A549 (cell line): ENCODE measurements at regions not wholly inside any gene's neighbourhood (a gene's known extent, or its start where the extent isn't known, plus 50 kb on each side); places are given as distances from the start of the nearest gene placed in this dataset.
"Not testable (repeated sequence)": the region's sequence is repeated elsewhere in the genome, so short reads cannot be mapped to it uniquely, and the experiment has no call there.

ENCODE experiments used
- ATAC-seq, 2 experiments: fragments of 200-7000 bp in 1 of 2; fragments of >200 bp in 1 of 2; cut with Nextera tagmentation in 1 of 2; cut with Tn5 transposase in 1 of 2; 3 replicates each; pipeline versions ENCODE4 v1.8.0 to v1.9.1; 2018 to 2020; ENCODE audit warnings: mild to moderate bottlenecking in 1 of 2, moderate library complexity in 1 of 2
- CTCF ChIA-PET: fragments of 300-600 bp; sonication (Branson Sonifier 250); formaldehyde crosslinking; extraction: SDS; loops from one replicate; lab custom pipeline; 2021; ENCODE audit warnings: antibody characterized with exemption, inconsistent platforms; lab: Yijun Ruan, JAX
- POLR2A ChIA-PET: fragments of 350-600 bp; formaldehyde crosslinking; extraction: SDS; loops from one replicate; lab custom pipeline; 2021; ENCODE audit warnings: antibody characterized with exemption, inconsistent platforms; lab: Yijun Ruan, JAX
- DNase-seq, 2 experiments: peaks; one replicate each; pipeline versions ENCODE4 v3.0.0 to v3.0.0-alpha.2; 2011 to 2016; ENCODE audit warnings: low read depth in 1 of 2, low spot score in 1 of 2
- FAIRE-seq: peaks from 2 replicates; lab custom pipeline; 2011; peaks lifted over from hg19 to GRCh38; lab: Jason Lieb, UNC
- H3K27ac ChIP-seq, 2 experiments: fragments of >200 bp; sonication (Bioruptor Twin); formaldehyde crosslinking; 3 replicates each; pipeline ENCODE4 v1.5.1; 2016 to 2017
- H3K4me1 ChIP-seq: fragments of >200 bp; sonication (Bioruptor Twin); formaldehyde crosslinking; 3 replicates; pipeline ENCODE4 v1.6.1; 2016
- H3K4me2 ChIP-seq: fragments of >200 bp; sonication (Bioruptor Twin); formaldehyde crosslinking; 3 replicates; pipeline ENCODE4 v1.6.1; 2016
- H3K4me3 ChIP-seq: fragments of >200 bp; sonication (Bioruptor Twin); formaldehyde crosslinking; 3 replicates; pipeline ENCODE4 v1.5.1; 2016
- H3K9me3 ChIP-seq: fragments of >200 bp; sonication (Bioruptor Twin); formaldehyde crosslinking; 3 replicates; pipeline ENCODE4 v1.6.1; 2016
- CHD2 ChIP-seq: fragments of 150-350 bp; IDR thresholded peaks from 2 replicates; pipeline ENCODE4 v1.6.1; 2014; ENCODE audit warnings: low read length; ENCODE audit not compliant: partially characterized antibody
- EHF ChIP-seq: fragments of 250-450 bp; sonication (Bioruptor Pico); IDR thresholded peaks from 2 replicates; pipeline ENCODE4 v1.5.0; 2020; ENCODE audit warnings: mild to moderate bottlenecking
- EP300 ChIP-seq, 2 experiments: fragments of >200 bp; sonication (Bioruptor Twin); formaldehyde crosslinking; IDR thresholded peaks; 2 replicates in 1 of 2; 3 replicates in 1 of 2; pipeline ENCODE4 v1.6.1; 2016 to 2017
- FOSB ChIP-seq: fragments of 250-450 bp; sonication (Bioruptor Pico); IDR thresholded peaks from 2 replicates; pipeline ENCODE4 v1.5.0; 2020; ENCODE audit warnings: mild to moderate bottlenecking, moderate library complexity
- FOSL2 ChIP-seq, 2 experiments: fragments of 450-650 bp in 1 of 2; fragments of >200 bp in 1 of 2; sonication (Bioruptor Twin) in 1 of 2; formaldehyde crosslinking; IDR thresholded peaks; 2 replicates each; pipeline versions ENCODE4 v1.5.0 to v1.6.1; 2016 to 2020; ENCODE audit warnings: mild to moderate bottlenecking in 1 of 2, moderate library complexity in 1 of 2
- FOXS1 ChIP-seq: fragments of 250-450 bp; sonication (Bioruptor Pico); IDR thresholded peaks from 2 replicates; pipeline ENCODE4 v1.5.0; 2020; ENCODE audit warnings: mild to moderate bottlenecking, moderate library complexity
- HDAC2 ChIP-seq: fragments of 200-600 bp; sonication (generic); IDR thresholded peaks from 2 replicates; pipeline ENCODE4 v1.6.1; 2016
- HOXA7 ChIP-seq: fragments of 250-450 bp; sonication (Bioruptor Pico); IDR thresholded peaks from 2 replicates; pipeline ENCODE4 v1.5.0; 2020; ENCODE audit warnings: mild to moderate bottlenecking, moderate library complexity
- HOXB13 ChIP-seq: fragments of 250-450 bp; sonication (Bioruptor Pico); IDR thresholded peaks from 2 replicates; pipeline ENCODE4 v1.5.0; 2020; ENCODE audit warnings: low read depth, mild to moderate bottlenecking, moderate library complexity
- HOXB5 ChIP-seq: fragments of 250-450 bp; sonication (Bioruptor Pico); IDR thresholded peaks from 2 replicates; pipeline ENCODE4 v1.5.0; 2020; ENCODE audit warnings: mild to moderate bottlenecking, moderate library complexity
- MAFK ChIP-seq: fragments of 450-650 bp; IDR thresholded peaks from 2 replicates; pipeline ENCODE4 v1.6.1; 2014; ENCODE audit not compliant: partially characterized antibody
- MAZ ChIP-seq: fragments of 150-350 bp; IDR thresholded peaks from 2 replicates; pipeline ENCODE4 v1.6.1; 2014; ENCODE audit warnings: antibody characterized with exemption, low read depth, low read length, borderline replicate concordance
- MYC ChIP-seq: IDR thresholded peaks from 2 replicates; pipeline ENCODE4 v1.6.1; 2012; ENCODE audit warnings: mild to moderate bottlenecking, inconsistent platforms, low read length, improper control_type of control experiment, borderline replicate concordance
- NFE2L2 ChIP-seq: fragments of 150-350 bp; conservative IDR thresholded peaks from 2 replicates; pipeline ENCODE4 v1.6.1; 2014; ENCODE audit warnings: low read length
- NPAS2 ChIP-seq: fragments of 250-450 bp; sonication (Bioruptor Pico); IDR thresholded peaks from 2 replicates; pipeline ENCODE4 v1.8.0; 2022; ENCODE audit warnings: mild to moderate bottlenecking, moderate library complexity, borderline replicate concordance
- NR3C1 ChIP-seq: fragments of >200 bp; sonication (Bioruptor Twin); formaldehyde crosslinking; IDR thresholded peaks from 3 replicates; pipeline ENCODE4 v1.6.1; 2017
- POLR2A ChIP-seq: IDR thresholded peaks from 2 replicates; pipeline ENCODE4 v1.6.1; 2012; ENCODE audit warnings: mild to moderate bottlenecking, low read length
- POLR2AphosphoS2 ChIP-seq: conservative IDR thresholded peaks from 2 replicates; pipeline ENCODE4 v1.6.1; 2012; ENCODE audit warnings: low read length, improper control_type of control experiment, inconsistent platforms
- RARB ChIP-seq: fragments of 250-450 bp; sonication (Bioruptor Pico); IDR thresholded peaks from 2 replicates; pipeline ENCODE4 v1.8.0; 2021; ENCODE audit warnings: mild to moderate bottlenecking, moderate library complexity
- RNF2 ChIP-seq: fragments of 200-600 bp; sonication (generic); IDR thresholded peaks from 2 replicates; pipeline ENCODE4 v1.6.1; 2016; ENCODE audit warnings: low read depth, mild to moderate bottlenecking, antibody characterized with exemption, moderate library complexity, borderline replicate concordance
- SREBF2 ChIP-seq: fragments of 450-650 bp; IDR thresholded peaks from 2 replicates; pipeline ENCODE4 v1.6.1; 2014; ENCODE audit warnings: mild to moderate bottlenecking, moderate library complexity
- TFCP2L1 ChIP-seq: fragments of 250-450 bp; sonication (Bioruptor Pico); IDR thresholded peaks from 2 replicates; pipeline ENCODE4 v1.5.0; 2021; ENCODE audit warnings: mild to moderate bottlenecking
- TP53 ChIP-seq: fragments of 250-450 bp; sonication (Bioruptor Pico); IDR thresholded peaks from 2 replicates; pipeline ENCODE4 v1.5.0; 2021; ENCODE audit warnings: mild to moderate bottlenecking, moderate library complexity
- ZNF302 ChIP-seq: fragments of 250-450 bp; sonication (Bioruptor Pico); IDR thresholded peaks from 2 replicates; pipeline ENCODE4 v1.9.0; 2021; ENCODE audit warnings: inconsistent platforms, mild to moderate bottlenecking, moderate library complexity
- WGBS: methylation state at CpG from one replicate; pipeline ENCODE4 v1.1.6; 2017; ENCODE audit errors: missing lambda C conversion rate; 5-methylcytosine and 5-hydroxymethylcytosine counted together
- TF ChIP-seq, protein P1 (sequence below): fragments of >200 bp; sonication (Bioruptor Twin); formaldehyde crosslinking; IDR thresholded peaks from 3 replicates; pipeline ENCODE4 v1.6.1; 2016
- TF ChIP-seq, protein P2 (sequence below): IDR thresholded peaks from 2 replicates; pipeline ENCODE4 v1.6.1; 2012
- TF ChIP-seq, protein P3 (sequence below): IDR thresholded peaks from 2 replicates; pipeline ENCODE4 v1.6.1; 2012

DNA sequence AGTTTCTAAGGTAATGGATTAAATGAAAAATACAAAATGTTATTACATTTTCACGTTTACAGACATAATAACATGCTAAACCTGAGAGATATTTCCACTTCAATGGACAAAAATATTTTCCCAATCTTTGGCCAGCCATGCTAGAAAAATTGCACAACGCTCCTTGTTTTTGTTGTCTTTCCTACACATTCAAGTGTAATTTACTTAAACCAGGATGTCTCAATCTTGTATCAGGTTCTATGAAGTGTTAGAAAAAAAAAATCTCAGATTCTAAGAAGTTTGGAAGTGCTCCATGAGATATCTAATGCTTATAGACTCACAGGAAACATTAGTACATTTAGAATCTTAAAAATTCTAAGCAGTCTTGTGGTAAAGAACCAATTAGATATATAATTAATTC lies 141.8 kb upstream of the SLC35G4 start:
- ATAC-seq (no peak), FAIRE-seq (no peak), DNase-seq (no peak)
- TF ChIP-seq ZNF302 (CRISPR knock-in tag) (no peak), HOXB13 (CRISPR knock-in tag) (no peak), NR3C1 (no peak), MAZ (no peak), POLR2A (no peak)
- CTCF ChIA-PET = interaction anchor here (0.6 to 0.7 kb wide), 2 partner anchors 41 to 363 kb away, joined by 3 read pairs; no protein-coding TSS in a partner anchor
- Histone ChIP-seq H3K4me3 (no peak overlapping the region), H3K27ac (no peak overlapping the region), H3K4me2 (no peak overlapping the region), H3K9me3 (no peaks in the 10 kb centered on the region), H3K4me1 (no peaks in the 10 kb centered on the region)
- POLR2A ChIA-PET = no interaction called here
- WGBS = 40% methylated on average over 2 of the region's 2 CpGs

DNA sequence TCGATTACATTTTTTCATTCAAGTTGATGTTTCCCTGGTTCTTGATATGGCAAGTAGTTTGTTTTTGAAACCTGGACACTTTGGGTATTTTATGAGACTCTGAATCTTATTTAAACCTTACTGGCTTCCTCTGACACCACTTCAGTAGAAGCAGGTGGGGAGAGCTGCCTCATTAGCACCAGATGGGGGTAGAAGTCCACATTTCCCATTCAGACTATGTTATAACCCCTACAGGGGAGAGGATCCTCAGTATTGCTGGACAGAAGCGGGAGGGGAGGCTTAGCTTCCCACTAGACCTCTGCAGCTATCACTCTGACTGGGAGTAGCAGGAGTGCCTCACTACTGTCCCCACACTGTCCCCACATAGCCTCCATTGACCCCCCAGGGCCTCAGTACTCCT lies 145.3 kb upstream of the SLC35G4 start:
- no peaks in the 10 kb centered on the region for H3K9me3 ChIP-seq
- no peak overlapping the region for H3K27ac ChIP-seq
- TF ChIP-seq RNF2 (no peak), EP300 (IDR thresholded peaks at IDR 0.05) (no peak), SREBF2 (no peak), HOXB5 (CRISPR knock-in tag) (no peak)
- no peak overlapping the region for H3K4me2 ChIP-seq
- POLR2A ChIA-PET = no interaction called here
- WGBS = 52% methylated on average over 2 of the region's 2 CpGs
- DNase-seq (no peak), FAIRE-seq (no peak), ATAC-seq (no peak)
- CTCF ChIA-PET = interaction anchor here (1.3 kb wide), 1 partner anchor 49 kb away, joined by 4 read pairs; no protein-coding TSS in a partner anchor
- H3K4me1 ChIP-seq = no peaks in the 10 kb centered on the region
- H3K4me3 ChIP-seq = no peak overlapping the region

DNA sequence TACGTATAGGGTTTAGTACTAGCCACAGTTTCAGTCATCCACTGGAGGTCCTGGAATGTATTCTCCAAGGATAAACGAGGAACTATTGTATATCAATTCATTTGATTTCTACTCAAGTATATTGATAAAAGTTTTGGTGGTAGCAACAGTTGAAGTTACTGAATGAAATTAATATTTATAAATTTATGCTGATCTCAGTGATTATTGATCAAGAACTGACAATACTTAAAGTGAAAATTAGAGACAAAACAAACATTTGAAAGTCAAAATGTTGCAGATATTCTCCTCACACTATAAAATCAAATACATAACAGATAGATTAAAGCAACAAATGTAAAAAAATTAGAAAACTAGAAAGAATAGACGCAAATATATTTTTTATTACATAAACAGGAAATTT lies 150.9 kb upstream of the SLC35G4 start:
- ATAC-seq (no peak), DNase-seq (no peak), FAIRE-seq (no peak)
- no peaks in the 10 kb centered on the region for H3K9me3 ChIP-seq
- no peak overlapping the region for H3K4me2 ChIP-seq
- H3K4me1 ChIP-seq = no peaks in the 10 kb centered on the region
- WGBS = 56% methylated on average over 3 of the region's 3 CpGs
- ChIA-PET POLR2A (no interaction called here), CTCF (no interaction called here)
- no peak overlapping the region for H3K27ac ChIP-seq
- TF ChIP-seq, protein P1, sequence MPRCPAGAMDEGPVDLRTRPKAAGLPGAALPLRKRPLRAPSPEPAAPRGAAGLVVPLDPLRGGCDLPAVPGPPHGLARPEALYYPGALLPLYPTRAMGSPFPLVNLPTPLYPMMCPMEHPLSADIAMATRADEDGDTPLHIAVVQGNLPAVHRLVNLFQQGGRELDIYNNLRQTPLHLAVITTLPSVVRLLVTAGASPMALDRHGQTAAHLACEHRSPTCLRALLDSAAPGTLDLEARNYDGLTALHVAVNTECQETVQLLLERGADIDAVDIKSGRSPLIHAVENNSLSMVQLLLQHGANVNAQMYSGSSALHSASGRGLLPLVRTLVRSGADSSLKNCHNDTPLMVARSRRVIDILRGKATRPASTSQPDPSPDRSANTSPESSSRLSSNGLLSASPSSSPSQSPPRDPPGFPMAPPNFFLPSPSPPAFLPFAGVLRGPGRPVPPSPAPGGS = no peak
- no peak for TF ChIP-seq POLR2AphosphoS2
- no peak for TF ChIP-seq HOXB13 (CRISPR knock-in tag)
- TF ChIP-seq NFE2L2 = no peak
- no peak for TF ChIP-seq HOXA7
- TF ChIP-seq, protein P2, sequence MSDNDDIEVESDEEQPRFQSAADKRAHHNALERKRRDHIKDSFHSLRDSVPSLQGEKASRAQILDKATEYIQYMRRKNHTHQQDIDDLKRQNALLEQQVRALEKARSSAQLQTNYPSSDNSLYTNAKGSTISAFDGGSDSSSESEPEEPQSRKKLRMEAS = no peak
- no peak for TF ChIP-seq FOXS1
- TF ChIP-seq RARB (CRISPR knock-in tag) = no peak
- TF ChIP-seq TP53 = no peak
- TF ChIP-seq CHD2 = no peak
- TF ChIP-seq NPAS2 = no peak
- TF ChIP-seq HDAC2 = no peak
- no peak for TF ChIP-seq MAFK
- no peak for TF ChIP-seq TFCP2L1 (CRISPR knock-in tag)
- TF ChIP-seq EHF (CRISPR knock-in tag) = no peak
- no peak for TF ChIP-seq MYC
- no peak for TF ChIP-seq FOSB
- no peak for TF ChIP-seq FOSL2 (IDR thresholded peaks at IDR 0.05)
- TF ChIP-seq FOSL2 (CRISPR knock-in tag; IDR thresholded peaks at IDR 0.05) = no peak
- no peak for TF ChIP-seq EP300 (IDR thresholded peaks at IDR 0.05)
- TF ChIP-seq, protein P3, sequence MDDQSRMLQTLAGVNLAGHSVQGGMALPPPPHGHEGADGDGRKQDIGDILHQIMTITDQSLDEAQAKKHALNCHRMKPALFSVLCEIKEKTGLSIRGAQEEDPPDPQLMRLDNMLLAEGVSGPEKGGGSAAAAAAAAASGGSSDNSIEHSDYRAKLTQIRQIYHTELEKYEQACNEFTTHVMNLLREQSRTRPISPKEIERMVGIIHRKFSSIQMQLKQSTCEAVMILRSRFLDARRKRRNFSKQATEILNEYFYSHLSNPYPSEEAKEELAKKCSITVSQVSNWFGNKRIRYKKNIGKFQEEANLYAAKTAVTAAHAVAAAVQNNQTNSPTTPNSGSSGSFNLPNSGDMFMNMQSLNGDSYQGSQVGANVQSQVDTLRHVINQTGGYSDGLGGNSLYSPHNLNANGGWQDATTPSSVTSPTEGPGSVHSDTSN = no peak
- H3K4me3 ChIP-seq = no peak overlapping the region

DNA sequence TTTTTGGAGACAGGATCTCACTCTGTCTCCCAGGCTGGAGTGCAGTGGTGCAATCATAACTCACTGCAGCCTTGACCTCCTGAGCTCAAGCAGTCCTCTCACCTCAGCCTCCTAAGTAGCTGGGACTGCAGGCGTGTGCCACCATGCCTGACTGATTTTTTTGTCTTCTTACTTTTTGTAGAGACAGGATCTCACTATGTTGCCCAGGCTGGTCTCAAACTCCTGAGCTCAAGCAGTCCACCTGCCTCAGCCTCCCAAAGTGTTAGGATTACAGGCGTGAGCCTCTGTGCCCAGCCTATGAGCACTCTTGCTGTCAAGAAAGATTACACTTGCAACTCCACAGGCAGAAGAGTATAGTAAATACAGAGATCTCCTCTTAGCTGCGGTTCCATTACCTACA lies 151.5 kb upstream of the SLC35G4 start:
- H3K4me3 ChIP-seq, FAIRE-seq, H3K9me3 ChIP-seq, ATAC-seq, CTCF ChIA-PET, H3K27ac ChIP-seq, H3K4me1 ChIP-seq, DNase-seq, H3K4me2 ChIP-seq, POLR2A ChIA-PET: not testable (repeated sequence)
- 46% methylated on average over 2 of the region's 3 CpGs for WGBS
